ENCODE measurements at regions not wholly inside any gene's neighbourhood (a gene's known extent, or its start where the extent isn't known, plus 50 kb on each side); places are given as distances from the start of the nearest gene placed in this dataset.

DNA sequence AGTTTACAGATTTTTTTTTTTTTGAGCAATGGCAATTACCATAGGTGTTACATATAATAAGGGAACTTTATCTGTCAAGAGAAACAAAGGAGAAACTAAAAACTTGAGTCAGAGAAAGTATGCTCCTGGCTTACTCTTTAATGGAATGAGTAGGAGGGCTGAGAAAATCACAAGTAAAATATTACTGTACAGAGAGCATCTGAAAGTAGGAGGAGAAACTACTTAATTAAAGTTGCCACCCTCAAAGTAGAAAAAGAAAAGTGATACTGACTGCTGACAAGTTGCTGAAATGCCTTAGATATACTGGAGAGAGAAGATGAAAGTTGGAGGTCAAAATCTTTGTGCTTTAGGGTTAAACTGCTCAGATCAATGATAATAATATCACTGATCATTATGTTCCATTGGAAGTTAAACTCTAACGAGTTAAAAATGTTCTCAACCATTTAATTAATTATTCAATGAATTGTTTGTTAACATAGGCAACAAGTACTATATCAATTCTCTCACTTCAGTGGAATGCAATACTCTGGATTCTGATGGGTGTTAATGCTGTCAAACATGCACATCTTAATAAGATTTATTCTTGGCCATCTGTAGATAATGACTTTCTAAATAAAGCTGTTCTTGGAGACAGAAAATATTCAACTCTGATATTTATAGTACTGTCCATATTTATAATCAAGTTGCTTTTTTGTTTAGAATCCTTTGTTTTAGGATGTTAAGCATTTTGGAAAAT lies 61.2 kb upstream of the CAMK2D start:
- TF ChIP-seq, protein P1, sequence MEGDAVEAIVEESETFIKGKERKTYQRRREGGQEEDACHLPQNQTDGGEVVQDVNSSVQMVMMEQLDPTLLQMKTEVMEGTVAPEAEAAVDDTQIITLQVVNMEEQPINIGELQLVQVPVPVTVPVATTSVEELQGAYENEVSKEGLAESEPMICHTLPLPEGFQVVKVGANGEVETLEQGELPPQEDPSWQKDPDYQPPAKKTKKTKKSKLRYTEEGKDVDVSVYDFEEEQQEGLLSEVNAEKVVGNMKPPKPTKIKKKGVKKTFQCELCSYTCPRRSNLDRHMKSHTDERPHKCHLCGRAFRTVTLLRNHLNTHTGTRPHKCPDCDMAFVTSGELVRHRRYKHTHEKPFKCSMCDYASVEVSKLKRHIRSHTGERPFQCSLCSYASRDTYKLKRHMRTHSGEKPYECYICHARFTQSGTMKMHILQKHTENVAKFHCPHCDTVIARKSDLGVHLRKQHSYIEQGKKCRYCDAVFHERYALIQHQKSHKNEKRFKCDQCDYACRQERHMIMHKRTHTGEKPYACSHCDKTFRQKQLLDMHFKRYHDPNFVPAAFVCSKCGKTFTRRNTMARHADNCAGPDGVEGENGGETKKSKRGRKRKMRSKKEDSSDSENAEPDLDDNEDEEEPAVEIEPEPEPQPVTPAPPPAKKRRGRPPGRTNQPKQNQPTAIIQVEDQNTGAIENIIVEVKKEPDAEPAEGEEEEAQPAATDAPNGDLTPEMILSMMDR (IDR thresholded peaks at IDR 0.05; ENCODE audit: insufficient read depth, low read length, poor library complexity, severe bottlenecking) = no peak

DNA sequence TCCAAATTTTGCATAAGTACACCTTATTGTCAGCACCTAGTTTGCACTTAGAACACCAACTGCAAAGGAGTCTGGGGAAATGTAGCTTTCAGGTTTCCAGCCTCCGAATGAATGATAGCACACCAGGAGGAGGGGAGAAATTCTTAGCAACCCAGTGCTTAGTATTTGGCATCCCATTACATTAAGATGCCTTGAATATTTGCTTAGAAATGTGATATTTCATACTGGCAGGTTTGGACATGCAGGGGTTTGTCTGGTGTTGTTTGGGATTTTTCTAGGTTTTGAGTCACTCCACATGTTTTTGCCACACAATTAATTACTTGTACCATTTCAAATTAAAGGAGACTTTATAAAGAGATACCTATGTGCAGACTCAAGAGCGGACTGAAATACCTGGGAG lies 60.3 kb upstream of the CAMK2D start:
- Histone ChIP-seq H3K4me3 (ENCODE audit: low read depth, low read length) (no peak overlapping the region), H3K36me3 (ENCODE audit: control insufficient read depth, insufficient read depth, low read length) (no peaks in the 10 kb centered on the region), H3K27me3 (ENCODE audit: control insufficient read depth, insufficient read depth, low read length) (no peaks in the 10 kb centered on the region)
- TF ChIP-seq, protein P1 (IDR thresholded peaks at IDR 0.05; ENCODE audit: insufficient read depth, low read length, poor library complexity, severe bottlenecking) = no peak
- no peak for DNase-seq (ENCODE audit: low read depth)

More for the DNA sequence above, 61.2 kb upstream of the CAMK2D start:
- Histone ChIP-seq H3K36me3 (ENCODE audit: control insufficient read depth, insufficient read depth, low read length) (no peaks in the 10 kb centered on the region), H3K27me3 (ENCODE audit: control insufficient read depth, insufficient read depth, low read length) (no peaks in the 10 kb centered on the region), H3K4me3 (ENCODE audit: low read depth, low read length) (no peak overlapping the region)
- no peak for DNase-seq (ENCODE audit: low read depth)

DNA sequence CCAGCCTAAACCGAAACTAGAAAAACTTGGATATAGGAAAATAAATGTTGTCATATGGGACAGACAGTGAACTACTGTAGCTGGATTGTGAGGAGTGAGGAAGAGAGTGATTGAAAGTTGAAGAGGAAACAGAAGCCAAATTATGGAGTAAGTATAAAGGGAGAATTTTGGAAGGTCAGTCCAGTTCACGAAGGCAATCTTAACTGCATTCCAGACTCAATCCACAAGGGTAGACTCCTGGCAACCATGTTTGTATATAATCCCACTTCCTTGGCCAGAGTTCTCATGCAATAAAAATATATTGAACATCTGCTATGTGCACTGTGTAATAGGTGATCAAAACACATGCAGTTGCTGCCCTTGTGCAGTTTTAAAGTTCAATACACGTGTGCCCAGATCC lies 58.6 kb upstream of the CAMK2D start:
- Histone ChIP-seq H3K27me3 (ENCODE audit: control insufficient read depth, insufficient read depth, low read length) (no peaks in the 10 kb centered on the region), H3K4me3 (ENCODE audit: low read depth, low read length) (no peak overlapping the region), H3K36me3 (ENCODE audit: control insufficient read depth, insufficient read depth, low read length) (no peaks in the 10 kb centered on the region)
- TF ChIP-seq, protein P1 (IDR thresholded peaks at IDR 0.05; ENCODE audit: insufficient read depth, low read length, poor library complexity, severe bottlenecking) = no peak
- DNase-seq (ENCODE audit: low read depth) = no peak

DNA sequence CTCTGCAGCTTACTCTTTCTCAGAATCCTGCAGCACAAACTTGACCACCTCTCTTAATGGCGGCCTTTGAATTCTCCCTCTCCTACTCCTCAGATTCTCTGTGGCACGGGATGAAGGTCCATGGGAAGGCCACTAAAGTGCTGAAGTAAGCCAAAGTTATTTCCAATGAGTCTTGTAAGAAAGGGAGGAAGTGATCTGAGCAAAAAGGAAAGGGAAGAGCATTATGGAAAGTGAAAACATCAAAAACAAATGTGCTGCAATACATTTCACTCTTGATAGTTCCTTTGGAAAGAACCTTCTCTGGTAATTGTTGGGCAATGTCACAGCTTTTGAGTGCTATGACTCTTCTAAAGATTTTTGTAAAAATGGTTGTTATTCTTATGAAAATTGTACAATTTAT lies 54.3 kb upstream of the CAMK2D start:
- Histone ChIP-seq H3K36me3 (ENCODE audit: control insufficient read depth, insufficient read depth, low read length) (no peaks in the 10 kb centered on the region), H3K27me3 (ENCODE audit: control insufficient read depth, insufficient read depth, low read length) (no peaks in the 10 kb centered on the region), H3K4me3 (ENCODE audit: low read depth, low read length) (no peak overlapping the region)
- TF ChIP-seq, protein P1 (IDR thresholded peaks at IDR 0.05; ENCODE audit: insufficient read depth, low read length, poor library complexity, severe bottlenecking) = no peak
- no peak for DNase-seq (ENCODE audit: low read depth)

DNA sequence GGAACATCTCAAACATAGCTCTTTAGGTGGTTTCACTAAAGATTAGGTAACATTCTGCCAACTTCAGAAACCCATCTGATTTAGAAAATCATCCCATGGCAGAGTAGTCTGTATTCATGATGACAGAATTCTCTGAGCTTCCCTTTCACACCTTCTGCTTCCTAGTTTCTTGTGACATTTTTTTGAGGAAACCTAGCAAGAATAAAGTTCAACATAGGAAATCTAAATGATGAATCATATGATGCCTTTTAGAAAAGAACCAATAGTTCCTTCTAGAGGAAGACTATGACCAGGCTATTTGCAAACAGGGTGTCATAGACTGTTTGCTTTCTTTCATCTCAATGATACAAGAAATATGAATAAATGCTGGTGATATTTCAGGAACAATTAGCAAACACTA lies 49.8 kb upstream of the CAMK2D start:
- Histone ChIP-seq H3K27me3 (ENCODE audit: control insufficient read depth, insufficient read depth, low read length) (no peaks in the 10 kb centered on the region), H3K4me3 (ENCODE audit: low read depth, low read length) (no peak overlapping the region), H3K36me3 (ENCODE audit: control insufficient read depth, insufficient read depth, low read length) (no peaks in the 10 kb centered on the region)
- DNase-seq (ENCODE audit: low read depth) = no peak
- TF ChIP-seq, protein P1 (IDR thresholded peaks at IDR 0.05; ENCODE audit: insufficient read depth, low read length, poor library complexity, severe bottlenecking) = no peak
